Keratinocyte (primary cell): ENCODE measurements at regions not wholly inside any gene's neighbourhood (a gene's known extent, or its start where the extent isn't known, plus 50 kb on each side); places are given as distances from the start of the nearest gene placed in this dataset.
"Not testable (repeated sequence)": the region's sequence is repeated elsewhere in the genome, so short reads cannot be mapped to it uniquely, and the experiment has no call there.

ENCODE experiments used
- DNase-seq: peaks from one replicate; pipeline ENCODE4 v3.0.0-alpha.2; 2011; ENCODE audit warnings: low read depth, missing footprints, low spot score
- FAIRE-seq: peaks from 2 replicates; lab custom pipeline; 2011; peaks lifted over from hg19 to GRCh38; lab: Jason Lieb, UNC
- H2AFZ ChIP-seq: 2 replicates; pipeline ENCODE4 v1.6.0; 2012; ENCODE audit warnings: low read length, control low read depth, inconsistent platforms; ENCODE audit not compliant: control insufficient read depth
- H3K27ac ChIP-seq: 2 replicates; pipeline ENCODE4 v1.5.1; 2011; ENCODE audit warnings: low read length; ENCODE audit not compliant: control insufficient read depth, insufficient read depth
- H3K27me3 ChIP-seq: 3 replicates; pipeline ENCODE4 v1.6.0; 2011; ENCODE audit warnings: low read length; ENCODE audit not compliant: control insufficient read depth, insufficient read depth; ENCODE audit errors: extremely low read depth
- H3K36me3 ChIP-seq, 2 experiments: 2 replicates in 1 of 2; 3 replicates in 1 of 2; pipeline ENCODE4 v1.5.1; 2011; ENCODE audit warnings: low read length in 2 of 2, mild to moderate bottlenecking in 1 of 2; ENCODE audit not compliant: control insufficient read depth in 2 of 2, insufficient read depth in 2 of 2; ENCODE audit errors: extremely low read depth in 1 of 2
- H3K4me1 ChIP-seq: 3 replicates; pipeline ENCODE4 v1.5.1; 2011; ENCODE audit warnings: low read length; ENCODE audit not compliant: control insufficient read depth, insufficient read depth; ENCODE audit errors: extremely low read depth
- H3K4me2 ChIP-seq: 3 replicates; pipeline ENCODE4 v1.6.0; 2011; ENCODE audit warnings: low read depth, low read length; ENCODE audit not compliant: control insufficient read depth, insufficient read depth; ENCODE audit errors: extremely low read depth
- H3K4me3 ChIP-seq, 3 experiments: fragments of 200-600 bp in 1 of 3; sonication (generic) in 1 of 3; 2 replicates in 2 of 3; 3 replicates in 1 of 3; pipeline ENCODE4 v1.5.1; 2011 to 2016; ENCODE audit warnings: low read length in 3 of 3, mild to moderate bottlenecking in 3 of 3, control low read depth in 2 of 3, inconsistent platforms in 1 of 3, low read depth in 1 of 3, mixed read lengths in 1 of 3, mixed run types in 1 of 3, moderate library complexity in 1 of 3; ENCODE audit not compliant: control insufficient read depth in 2 of 3, insufficient read depth in 2 of 3; ENCODE audit errors: extremely low read depth in 1 of 3
- H3K79me2 ChIP-seq: 2 replicates; pipeline ENCODE4 v1.6.0; 2012; ENCODE audit warnings: low read length; ENCODE audit not compliant: control insufficient read depth, insufficient read depth
- H3K9ac ChIP-seq: 3 replicates; pipeline ENCODE4 v1.6.0; 2011; ENCODE audit warnings: low read length; ENCODE audit not compliant: control insufficient read depth, insufficient read depth; ENCODE audit errors: extremely low read depth
- H3K9me1 ChIP-seq: 3 replicates; pipeline ENCODE4 v1.6.0; 2011; ENCODE audit warnings: low read length; ENCODE audit not compliant: control insufficient read depth, insufficient read depth; ENCODE audit errors: extremely low read depth
- H3K9me3 ChIP-seq: 2 replicates; pipeline ENCODE4 v1.5.1; 2012; ENCODE audit warnings: low read depth, low read length; ENCODE audit not compliant: control insufficient read depth
- H4K20me1 ChIP-seq: 3 replicates; pipeline ENCODE4 v1.6.0; 2011; ENCODE audit warnings: low read length; ENCODE audit not compliant: control insufficient read depth, insufficient read depth; ENCODE audit errors: extremely low read depth
- CTCF ChIP-seq, 3 experiments: IDR thresholded peaks in 1 of 3; conservative IDR thresholded peaks in 1 of 3; optimal IDR thresholded peaks in 1 of 3; 2 replicates in 2 of 3; 3 replicates in 1 of 3; pipeline versions ENCODE3 to v1.5.1; 2011; ENCODE audit warnings: low read length in 3 of 3, mild to moderate bottlenecking in 3 of 3, moderate library complexity in 2 of 3, control low read depth in 1 of 3, inconsistent platforms in 1 of 3; ENCODE audit not compliant: insufficient read depth in 2 of 3; ENCODE audit errors: extremely low read depth in 1 of 3
- EZH2 ChIP-seq: IDR thresholded peaks from one replicate; pipeline ENCODE4 v1.6.1; 2012; ENCODE audit warnings: inconsistent platforms, mild to moderate bottlenecking, low read length, moderate library complexity
- dilution Hi-C: fragments of 300-500 bp; cut with MboI; formaldehyde crosslinking; loops from one replicate; pipeline ENCODE4 v1.7.0; 2020; ENCODE audit warnings: low sequenced_read_pairs; ENCODE audit not compliant: extremely low pct_ligation_motif_present

- H3K4me1 ChIP-seq, result no peaks in the 10 kb centered on the region
- no peaks in the 10 kb centered on the region for H3K9me1 ChIP-seq
- FAIRE-seq, result no peak
- no peaks in the 10 kb centered on the region for H4K20me1 ChIP-seq
- H2AFZ ChIP-seq, result no peak overlapping the region
- no peaks in the 10 kb centered on the region for H3K79me2 ChIP-seq
- no peaks in the 10 kb centered on the region for H3K9me3 ChIP-seq
- H3K36me3 ChIP-seq, result no peaks in the 10 kb centered on the region
- no peak for DNase-seq
- H3K9ac ChIP-seq, result no peak overlapping the region
- H3K27me3 ChIP-seq, result no peaks in the 10 kb centered on the region
- TF ChIP-seq CTCF (optimal IDR thresholded peaks at IDR 0.05 in 1 of 3, IDR thresholded peaks at IDR 0.05 in 1 of 3, conservative IDR thresholded peaks at IDR 0.05 in 1 of 3; ENCODE audit: extremely low read depth in 1 of 3, insufficient read depth in 2 of 3, low read length in 3 of 3), result no peak
- no peak for TF ChIP-seq EZH2
- no peak overlapping the region for H3K4me3 ChIP-seq
- dilution Hi-C loops, result no loop called here
- no peak overlapping the region for H3K4me2 ChIP-seq
- H3K27ac ChIP-seq, result no peak overlapping the region
Observed at GRCh38 chr12:102673606-102674005, 193.2 kb upstream of the IGF1 start.

- H3K9me3 ChIP-seq, H4K20me1 ChIP-seq, H3K4me3 ChIP-seq, H3K4me2 ChIP-seq, H3K27ac ChIP-seq, FAIRE-seq, H3K4me1 ChIP-seq, H3K79me2 ChIP-seq, dilution Hi-C loops, H2AFZ ChIP-seq, H3K9me1 ChIP-seq, DNase-seq, H3K36me3 ChIP-seq, H3K9ac ChIP-seq, H3K27me3 ChIP-seq: not testable (repeated sequence)
Observed at GRCh38 chr12:102672212-102672611, 191.8 kb upstream of the IGF1 start.

GRCh38 chr12:102669056-102669455 is 188.7 kb upstream of the IGF1 start:
- Histone ChIP-seq H3K36me3 (no peaks in the 10 kb centered on the region), H3K4me1 (no peaks in the 10 kb centered on the region), H3K27ac (no peak overlapping the region), H3K9me3 (no peaks in the 10 kb centered on the region), H3K9ac (no peak overlapping the region), H3K27me3 (no peaks in the 10 kb centered on the region), H2AFZ (no peak overlapping the region), H4K20me1 (no peaks in the 10 kb centered on the region), H3K4me2 (no peak overlapping the region), H3K4me3 (no peak overlapping the region), H3K79me2 (no peaks in the 10 kb centered on the region), H3K9me1 (no peaks in the 10 kb centered on the region)
- dilution Hi-C loops, result no loop called here
- no peak for FAIRE-seq
- no peak for DNase-seq
- no peak for TF ChIP-seq EZH2

- H3K9me3 ChIP-seq, dilution Hi-C loops, H3K9me1 ChIP-seq, H3K9ac ChIP-seq, H3K36me3 ChIP-seq, H3K27ac ChIP-seq, FAIRE-seq, H3K79me2 ChIP-seq, H3K4me1 ChIP-seq, H4K20me1 ChIP-seq, H3K27me3 ChIP-seq, DNase-seq, H2AFZ ChIP-seq, H3K4me2 ChIP-seq, H3K4me3 ChIP-seq: not testable (repeated sequence)
Observed at GRCh38 chr12:102666176-102666575, 185.8 kb upstream of the IGF1 start.
